Islet precursor cell (in vitro differentiated cells): ENCODE measurements at regions not wholly inside any gene's neighbourhood (a gene's known extent, or its start where the extent isn't known, plus 50 kb on each side); places are given as distances from the start of the nearest gene placed in this dataset.
"Not testable (repeated sequence)": the region's sequence is repeated elsewhere in the genome, so short reads cannot be mapped to it uniquely, and the experiment has no call there.

Experiments
- DNase-seq: peaks from one replicate; pipeline ENCODE4 v3.0.0-alpha.2; 2018

DNA sequence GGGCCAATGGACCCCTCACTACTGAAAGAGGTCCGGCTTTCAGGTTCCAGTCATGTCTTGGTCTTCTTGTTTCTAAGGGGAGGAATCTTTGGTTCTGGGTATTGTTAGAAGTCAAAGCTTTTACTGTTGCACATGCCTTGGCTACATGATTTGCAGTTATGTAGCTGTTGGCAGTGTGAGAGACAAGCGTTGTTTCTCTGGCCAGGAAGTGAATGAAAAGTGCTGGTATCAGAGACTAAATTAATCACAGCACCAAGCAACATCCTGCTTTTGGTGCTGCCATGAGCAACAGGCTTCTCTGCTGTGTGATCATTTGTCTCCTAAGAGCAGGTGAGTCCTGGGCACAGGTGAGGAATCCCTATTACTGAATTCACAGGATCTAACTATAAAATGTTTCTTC lies 100.1 kb upstream of the PRSS3 start:
- no peak for DNase-seq

DNA sequence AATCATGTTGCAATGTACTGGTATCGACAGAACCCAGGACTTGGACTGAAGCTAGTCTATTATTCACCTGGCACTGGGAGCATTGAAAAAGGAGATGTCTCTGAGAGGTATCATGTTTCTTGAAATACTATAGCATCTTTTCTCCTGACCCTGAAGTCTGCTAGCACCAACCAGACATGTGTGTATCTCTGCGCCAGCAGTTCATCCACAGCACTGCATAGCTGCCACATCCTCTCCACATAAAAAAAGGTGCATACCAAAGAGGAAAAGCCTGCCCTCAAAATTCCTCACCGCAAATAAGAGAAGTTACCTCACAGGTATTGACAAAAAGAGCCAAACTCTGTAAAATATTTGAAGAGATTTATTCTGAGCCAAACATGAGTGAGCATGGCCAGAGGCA lies 99.5 kb upstream of the PRSS3 start:
- DNase-seq, result no peak

DNA sequence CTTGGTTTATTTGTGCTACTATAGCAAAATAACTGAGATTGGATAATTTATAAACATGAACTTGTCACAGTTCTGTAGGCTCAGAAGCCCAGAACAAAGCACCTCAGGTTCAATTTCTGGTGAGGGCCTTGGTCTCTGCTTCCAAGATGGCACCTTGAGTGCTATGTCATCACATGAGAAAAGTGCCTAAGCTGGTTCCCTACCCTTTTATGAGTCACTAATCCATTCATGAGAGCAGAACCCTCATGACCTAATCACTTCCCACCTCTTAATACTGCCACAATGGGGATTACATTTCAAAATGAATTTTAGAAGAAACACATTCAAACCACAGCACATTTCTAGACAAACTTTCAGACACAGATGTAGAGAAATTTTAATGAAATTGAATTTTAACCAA lies 98.2 kb upstream of the PRSS3 start:
- no peak for DNase-seq

DNA sequence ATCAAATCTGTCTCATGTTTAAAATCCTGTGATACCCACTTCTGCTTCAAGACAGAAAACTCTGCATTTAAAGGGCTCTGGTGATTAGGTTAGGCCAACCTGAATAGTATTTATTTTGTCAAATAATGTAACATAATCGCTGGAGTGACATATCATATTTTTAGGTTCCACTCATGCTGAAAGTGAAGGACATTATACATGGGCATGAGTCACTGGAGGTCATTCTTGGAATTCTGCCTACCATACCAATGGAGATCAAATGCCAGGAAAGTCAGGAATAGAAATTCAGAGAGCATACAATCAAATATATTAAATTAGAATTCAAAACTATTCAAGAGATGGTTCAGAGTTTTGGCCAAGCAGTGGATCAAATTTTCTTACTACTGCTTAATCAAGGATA lies 97.1 kb upstream of the PRSS3 start:
- no peak for DNase-seq

DNA sequence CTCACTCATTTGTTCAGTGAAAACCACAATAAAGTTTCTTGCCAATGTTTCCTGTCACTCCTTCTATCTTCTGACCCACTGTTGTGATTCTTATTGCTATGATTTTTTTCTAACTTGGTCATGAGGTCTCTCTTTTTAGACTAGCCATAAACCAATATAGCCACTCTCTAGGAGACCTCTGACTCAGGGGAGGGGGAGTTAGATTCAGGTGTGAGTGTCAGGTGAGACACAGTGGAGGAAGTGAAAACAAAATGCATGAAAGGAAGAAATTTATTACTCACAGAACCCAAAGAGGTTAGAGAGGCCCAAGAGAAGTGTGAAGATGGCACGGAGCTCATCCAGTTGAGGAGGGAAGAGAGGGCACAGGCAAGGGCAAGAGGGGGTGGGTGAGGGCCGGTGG lies 94.4 kb upstream of the PRSS3 start:
- not testable (repeated sequence) for DNase-seq

DNA sequence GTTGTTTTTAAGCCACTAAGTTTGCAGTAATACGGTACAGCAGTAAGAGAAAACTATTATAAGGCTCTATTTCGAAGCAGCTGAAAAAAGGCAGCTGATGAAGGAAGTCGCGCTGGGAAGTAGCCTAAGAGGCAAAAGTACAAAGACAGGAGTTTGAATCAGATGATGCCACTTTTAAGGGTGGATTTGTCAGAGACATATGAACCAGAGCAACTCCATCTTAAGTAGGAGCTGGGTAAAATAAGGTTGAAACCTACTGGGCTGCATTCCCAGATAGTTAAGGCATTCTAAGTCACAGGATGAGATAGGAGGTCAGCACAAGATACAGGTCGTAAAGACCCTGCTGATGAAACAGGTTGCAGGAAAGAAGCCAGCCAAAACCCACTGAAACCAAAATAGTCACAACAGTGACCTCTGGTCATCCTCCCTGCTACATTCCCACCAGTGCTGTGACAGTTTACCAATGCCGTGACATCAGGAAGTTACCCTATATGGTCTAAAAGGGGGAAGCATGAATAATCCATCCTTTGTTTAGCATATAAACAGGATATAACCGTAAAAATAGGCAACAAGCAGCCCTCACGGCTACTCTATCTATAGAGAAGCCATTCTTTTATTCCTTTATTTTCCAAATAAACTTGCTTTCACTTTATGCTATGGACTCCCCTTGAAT lies 91.8 kb upstream of the PRSS3 start:
- no peak for DNase-seq

GRCh38 chr9:33705440-33705839 lies 89.9 kb upstream of the PRSS3 start:
- DNase-seq, result not testable (repeated sequence)

DNA sequence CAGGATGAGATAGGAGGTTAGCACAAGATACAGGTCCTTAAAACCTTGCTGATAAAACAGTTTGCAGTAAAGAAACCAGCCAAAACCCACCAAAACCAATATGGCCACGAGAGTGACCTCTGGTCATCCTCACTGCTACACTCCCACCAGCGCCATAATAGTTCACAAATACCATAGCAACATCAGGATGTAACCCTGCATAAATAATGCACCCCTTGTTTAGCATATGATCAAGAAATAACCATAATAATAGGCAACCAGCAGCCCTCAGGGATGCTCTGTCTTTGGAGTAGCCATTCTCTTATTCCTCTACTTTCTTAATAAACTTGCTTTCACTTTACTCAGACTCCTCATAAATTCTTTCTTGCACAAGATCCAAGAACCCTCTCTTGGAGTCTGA lies 86.9 kb upstream of the PRSS3 start:
- DNase-seq, result no peak

- DNase-seq, result no peak
Measured at GRCh38 chr9:33709269-33709668, 86.1 kb upstream of the PRSS3 start.

GRCh38 chr9:33711418-33711817 lies 83.9 kb upstream of the PRSS3 start:
- not testable (repeated sequence) for DNase-seq

DNA sequence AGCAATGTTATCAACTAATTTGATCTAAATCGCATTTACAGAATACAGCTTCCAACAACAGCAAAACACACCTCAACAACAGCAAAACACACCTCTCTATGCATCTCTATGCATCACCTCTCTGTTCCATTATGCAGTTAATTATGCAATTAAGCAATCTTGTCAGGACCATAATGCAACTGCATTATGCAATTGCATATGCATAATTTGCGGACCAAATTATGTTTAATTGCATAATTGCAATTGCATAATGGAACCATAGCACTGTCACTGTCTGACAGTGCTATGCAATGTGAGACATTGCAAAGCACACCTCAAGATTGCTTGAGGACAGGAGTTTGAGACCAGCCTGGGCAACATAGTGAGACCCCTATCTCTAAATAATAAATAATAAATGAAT lies 80.4 kb upstream of the PRSS3 start:
- DNase-seq, result no peak

DNA sequence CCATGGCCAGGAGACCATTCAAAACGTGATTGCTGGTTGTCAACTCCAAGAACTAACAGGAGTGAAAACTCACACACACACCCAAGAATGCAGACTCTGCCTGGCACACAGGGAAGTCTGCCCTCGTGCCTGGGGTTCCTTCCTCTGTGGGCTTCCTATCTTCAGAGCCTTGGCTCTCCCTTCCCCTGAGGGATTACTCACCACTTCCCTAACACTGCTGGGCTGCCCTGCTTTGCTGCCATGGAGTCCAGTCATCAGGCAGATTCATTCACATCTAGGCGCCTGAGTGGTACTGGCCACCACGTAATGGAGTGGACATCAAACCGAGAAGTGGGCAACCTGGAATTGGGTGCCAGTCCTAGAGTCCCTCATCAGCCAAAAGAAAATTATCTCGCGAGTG lies 76.4 kb upstream of the PRSS3 start:
- DNase-seq, result no peak

DNA sequence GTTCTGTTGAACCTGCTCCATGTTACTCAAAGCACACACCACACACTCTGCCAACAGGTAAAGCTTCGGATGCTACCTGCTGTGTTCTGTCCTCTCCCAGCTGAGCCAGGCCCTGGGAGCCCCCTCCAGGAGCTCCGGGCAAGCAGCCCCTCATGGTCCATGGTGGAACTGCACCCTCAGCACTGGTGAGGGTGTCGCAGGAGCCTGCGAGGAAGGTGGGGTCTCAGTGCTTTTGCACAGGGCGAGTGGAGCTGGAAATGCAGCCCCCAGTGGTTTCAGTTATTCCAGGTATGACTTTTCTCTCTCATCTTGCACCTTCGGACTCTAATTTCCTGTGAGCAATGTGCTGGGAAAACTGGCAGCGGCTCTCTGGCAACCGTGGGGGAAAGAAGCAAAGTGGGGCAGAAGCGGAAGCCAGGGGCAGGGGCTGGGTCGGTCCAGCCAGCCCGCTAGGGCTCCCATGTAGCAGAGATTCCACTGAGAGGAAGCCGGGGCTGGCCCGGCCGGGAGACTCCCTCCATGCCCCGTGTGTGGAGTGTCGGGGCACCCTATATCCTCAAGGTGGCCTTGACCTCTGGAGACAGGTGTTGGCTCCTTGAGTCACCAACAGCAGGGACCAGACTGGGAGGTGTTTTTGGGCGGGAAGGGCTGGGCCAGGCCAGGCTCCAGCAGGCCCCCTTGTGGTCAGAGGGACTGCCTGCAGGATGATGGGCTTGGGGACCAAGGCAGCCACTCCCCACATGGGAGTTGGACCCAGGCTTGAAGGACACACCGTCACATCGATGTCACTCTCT lies 75.6 kb upstream of the PRSS3 start:
- DNase-seq, result peak; percentile 71

DNA sequence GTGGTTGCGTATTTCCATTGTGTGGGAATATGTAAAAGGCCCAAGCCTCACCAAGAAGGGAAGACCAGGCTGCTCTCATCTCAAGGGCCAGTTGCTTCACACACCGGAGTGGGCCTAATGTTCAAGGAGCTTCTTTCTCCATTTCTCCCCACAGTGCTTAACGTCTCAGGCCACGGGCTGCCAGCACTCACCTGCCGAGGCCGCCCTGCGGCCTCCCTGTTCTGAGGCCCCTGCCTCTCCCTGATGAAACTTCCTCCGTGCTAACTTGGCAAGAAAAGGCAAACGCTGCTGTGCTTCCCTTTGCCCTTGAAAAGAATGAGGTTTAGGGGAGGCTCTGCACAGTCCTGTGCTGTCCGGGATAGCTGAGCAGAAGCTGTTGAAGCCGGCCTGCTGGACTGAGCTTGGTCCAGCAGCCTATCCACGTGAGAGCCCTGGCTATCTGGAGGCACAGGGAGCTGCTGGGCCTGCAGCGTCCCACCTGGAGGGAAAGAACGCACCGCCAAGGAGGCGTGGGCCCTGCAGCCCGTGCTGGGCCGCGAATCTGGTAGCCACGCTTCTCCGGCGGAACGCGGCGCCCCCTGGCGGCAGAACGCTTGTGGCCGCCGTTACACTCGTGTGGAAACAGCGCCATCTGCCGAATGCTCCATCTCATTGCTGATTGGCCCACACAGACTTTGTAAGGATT lies 73.5 kb upstream of the PRSS3 start:
- DNase-seq, result peak; percentile 90

- DNase-seq, result no peak
Measured at GRCh38 chr9:33722359-33722675, 73.0 kb upstream of the PRSS3 start.

DNA sequence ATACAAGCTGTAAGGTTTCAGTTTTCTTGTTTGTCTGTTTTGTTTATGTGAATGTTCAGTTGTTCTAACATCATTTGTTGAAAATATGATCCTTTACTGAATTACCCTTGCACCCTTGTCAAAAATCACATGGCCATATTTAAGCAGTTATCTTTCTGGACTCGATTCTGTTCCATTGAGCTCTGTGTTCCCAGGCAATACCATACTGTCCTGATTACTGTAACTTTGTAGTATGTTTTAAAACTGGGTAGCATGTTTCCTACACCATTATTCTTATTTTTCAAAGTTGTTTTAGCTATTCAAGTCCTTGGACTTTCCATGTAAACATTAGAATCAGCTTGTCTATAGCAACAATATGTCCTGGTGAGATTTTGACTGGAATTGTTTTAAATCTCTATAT lies 66.7 kb upstream of the PRSS3 start:
- DNase-seq, result no peak

GRCh38 chr9:33731142-33731541 lies 64.2 kb upstream of the PRSS3 start:
- no peak for DNase-seq

- DNase-seq, result no peak
Measured at GRCh38 chr9:33731625-33732024, 63.7 kb upstream of the PRSS3 start.

GRCh38 chr9:33734247-33734940 lies 61.0 kb upstream of the PRSS3 start:
- DNase-seq, result not testable (repeated sequence)

DNA sequence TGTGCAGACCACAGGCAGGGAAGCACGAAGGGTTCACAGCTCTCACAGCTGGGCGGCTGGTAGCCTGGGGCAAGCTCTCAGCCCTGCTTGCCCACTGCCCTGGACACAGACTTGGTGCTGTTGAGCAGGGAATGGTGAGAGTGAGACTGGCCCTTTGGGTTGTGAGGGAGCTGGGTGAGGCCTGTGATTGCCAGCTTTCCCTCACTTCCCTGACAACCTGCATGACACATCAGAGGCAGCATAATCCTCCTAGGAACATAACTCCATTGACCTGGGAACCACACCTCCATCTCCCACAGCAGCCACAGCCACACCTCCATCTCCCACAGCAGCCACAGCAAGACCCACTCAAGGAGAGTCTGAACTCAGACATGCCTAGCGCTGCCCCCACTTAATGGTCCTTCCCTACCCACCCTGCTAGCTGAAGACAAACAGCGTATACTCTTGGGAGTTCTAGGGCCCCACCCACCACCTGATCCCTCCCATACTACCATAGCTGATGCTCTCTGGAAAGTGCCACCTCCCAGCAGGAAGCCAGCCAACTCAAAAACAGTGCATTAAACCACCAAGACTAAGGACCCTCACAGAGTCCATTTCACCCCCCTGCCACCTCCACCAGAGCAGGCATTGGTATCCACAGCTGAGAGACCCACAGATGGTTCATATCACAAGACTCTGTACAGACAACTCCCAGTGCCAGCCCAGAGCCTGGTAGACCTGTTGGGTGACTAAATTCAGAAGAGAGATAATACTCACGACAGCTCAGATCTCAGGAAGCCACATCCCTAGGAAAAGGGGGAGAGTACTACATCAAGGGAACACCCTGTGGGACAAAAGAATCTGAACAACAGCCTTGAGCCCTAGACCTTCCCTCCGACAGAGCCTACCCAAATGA lies 60.2 kb upstream of the PRSS3 start:
- peak; percentile 52 for DNase-seq

- peak; percentile 79 for DNase-seq
Measured at GRCh38 chr9:33737811-33738606, 57.4 kb upstream of the PRSS3 start.

DNA sequence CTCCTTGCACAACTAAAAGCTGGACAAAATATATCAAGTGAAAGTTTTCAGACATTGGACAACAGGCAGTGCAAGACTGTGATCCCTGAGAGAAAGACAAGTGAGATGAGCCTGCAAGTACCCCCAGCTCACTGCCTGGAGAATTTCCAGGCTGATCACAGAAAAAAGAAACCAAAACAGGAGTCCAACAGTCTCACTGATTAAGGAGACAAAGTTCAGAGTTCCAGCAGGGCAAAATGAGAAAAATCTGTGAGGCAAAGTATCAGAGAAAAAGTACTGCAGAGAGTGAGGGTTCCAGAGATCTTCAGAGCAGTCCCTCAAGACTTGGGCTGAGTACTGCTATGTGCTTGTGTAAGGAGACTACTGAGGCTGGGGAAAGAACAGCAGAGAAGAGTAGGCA lies 56.0 kb upstream of the PRSS3 start:
- DNase-seq, result no peak
